GM12874 (cell line): ENCODE measurements at regions not wholly inside any gene's neighbourhood (a gene's known extent, or its start where the extent isn't known, plus 50 kb on each side); places are given as distances from the start of the nearest gene placed in this dataset.

ENCODE experiments used
- TF ChIP-seq, protein P1 (sequence below): IDR thresholded peaks from 2 replicates; pipeline ENCODE4 v1.5.1; 2011; ENCODE audit warnings: low read depth, mild to moderate bottlenecking, control low read depth, low read length, moderate library complexity; ENCODE audit not compliant: insufficient read depth

DNA sequence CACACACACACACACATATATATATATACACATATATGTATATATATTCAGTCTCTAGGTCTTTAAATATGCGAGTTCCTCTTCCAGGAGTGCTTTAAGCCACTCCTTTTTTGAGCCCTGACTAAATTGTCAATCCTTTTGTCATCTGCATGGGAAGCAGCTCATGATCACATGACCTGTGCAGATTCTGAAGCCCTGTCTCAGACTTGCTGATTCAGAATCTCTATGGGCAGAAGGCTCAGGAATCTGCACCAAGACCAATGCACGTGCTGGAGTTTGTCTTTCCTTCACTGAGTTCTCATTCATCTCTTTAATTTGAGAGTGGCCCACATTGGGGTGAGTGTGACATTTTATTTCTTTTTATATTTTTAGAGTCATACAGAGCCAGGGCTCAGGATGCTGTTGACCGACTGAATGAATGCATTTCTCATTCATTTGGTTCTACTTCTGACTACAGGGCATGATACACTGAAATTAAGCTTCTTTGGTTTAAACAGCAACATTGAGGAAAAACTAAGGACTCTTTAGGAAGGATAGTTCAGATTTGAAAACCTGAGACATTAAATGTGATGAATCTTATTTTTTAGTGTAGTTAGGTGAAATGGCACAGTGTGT is 307.5 kb downstream of the EDEM1 start:
- TF ChIP-seq, protein P1, sequence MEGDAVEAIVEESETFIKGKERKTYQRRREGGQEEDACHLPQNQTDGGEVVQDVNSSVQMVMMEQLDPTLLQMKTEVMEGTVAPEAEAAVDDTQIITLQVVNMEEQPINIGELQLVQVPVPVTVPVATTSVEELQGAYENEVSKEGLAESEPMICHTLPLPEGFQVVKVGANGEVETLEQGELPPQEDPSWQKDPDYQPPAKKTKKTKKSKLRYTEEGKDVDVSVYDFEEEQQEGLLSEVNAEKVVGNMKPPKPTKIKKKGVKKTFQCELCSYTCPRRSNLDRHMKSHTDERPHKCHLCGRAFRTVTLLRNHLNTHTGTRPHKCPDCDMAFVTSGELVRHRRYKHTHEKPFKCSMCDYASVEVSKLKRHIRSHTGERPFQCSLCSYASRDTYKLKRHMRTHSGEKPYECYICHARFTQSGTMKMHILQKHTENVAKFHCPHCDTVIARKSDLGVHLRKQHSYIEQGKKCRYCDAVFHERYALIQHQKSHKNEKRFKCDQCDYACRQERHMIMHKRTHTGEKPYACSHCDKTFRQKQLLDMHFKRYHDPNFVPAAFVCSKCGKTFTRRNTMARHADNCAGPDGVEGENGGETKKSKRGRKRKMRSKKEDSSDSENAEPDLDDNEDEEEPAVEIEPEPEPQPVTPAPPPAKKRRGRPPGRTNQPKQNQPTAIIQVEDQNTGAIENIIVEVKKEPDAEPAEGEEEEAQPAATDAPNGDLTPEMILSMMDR = no peak

DNA sequence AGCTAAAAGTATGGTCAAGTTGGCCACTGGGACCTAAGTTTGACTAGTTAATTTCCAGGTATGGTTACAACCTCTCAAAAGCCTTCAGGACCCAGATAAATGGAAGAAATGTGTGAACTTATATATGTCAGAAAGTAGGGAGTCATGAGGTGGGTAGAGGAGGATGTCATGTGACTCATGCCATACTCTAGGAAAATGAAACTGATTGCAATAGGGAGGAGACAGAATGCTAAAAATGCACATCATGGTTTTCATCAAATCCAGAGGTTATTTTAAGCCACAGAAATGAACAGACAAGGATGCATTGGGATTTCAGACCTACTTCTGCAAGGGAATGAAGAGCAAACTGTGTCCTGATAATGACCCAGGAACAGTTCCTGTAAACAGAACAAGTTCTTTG is 310.0 kb downstream of the EDEM1 start:
- TF ChIP-seq, protein P1 = no peak

DNA sequence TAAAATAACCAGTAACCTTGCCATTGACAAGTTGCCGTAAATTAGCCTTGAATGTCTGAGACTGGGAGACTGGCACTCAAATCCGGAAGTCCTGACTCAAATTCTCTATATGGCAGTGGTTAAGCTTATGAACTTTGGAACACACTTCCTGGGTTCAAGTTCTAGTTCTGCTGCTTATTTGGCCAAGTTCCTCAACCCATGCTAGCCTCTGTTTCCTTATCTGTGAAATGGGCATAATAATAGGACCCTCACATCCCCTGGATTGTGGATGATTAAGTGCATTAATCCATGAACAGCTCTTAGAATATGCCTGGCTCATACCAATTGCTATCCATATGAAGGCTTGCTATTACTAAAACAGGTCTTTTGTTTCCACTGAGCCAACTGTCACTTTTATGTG is 311.5 kb downstream of the EDEM1 start:
- TF ChIP-seq, protein P1 = no peak

DNA sequence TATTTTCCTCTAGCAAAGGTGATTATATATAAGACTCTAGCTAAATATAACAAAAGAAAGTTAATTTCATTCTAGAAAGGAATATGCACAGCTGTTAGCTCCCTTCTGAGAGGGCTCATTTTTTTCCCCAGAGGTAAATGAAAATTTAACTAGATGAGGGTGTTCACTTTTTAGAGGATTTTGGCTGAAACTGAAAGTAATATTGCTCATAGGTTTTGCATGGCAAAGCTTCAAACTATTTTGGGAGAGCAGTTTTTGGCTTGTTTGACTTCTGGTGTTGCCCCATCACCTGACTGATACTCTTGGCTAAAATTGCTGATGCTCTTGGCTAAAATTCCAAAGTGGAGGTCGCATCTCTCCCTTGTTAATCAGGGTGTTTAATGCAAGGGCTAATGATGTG is 311.9 kb downstream of the EDEM1 start:
- TF ChIP-seq, protein P1 = no peak

DNA sequence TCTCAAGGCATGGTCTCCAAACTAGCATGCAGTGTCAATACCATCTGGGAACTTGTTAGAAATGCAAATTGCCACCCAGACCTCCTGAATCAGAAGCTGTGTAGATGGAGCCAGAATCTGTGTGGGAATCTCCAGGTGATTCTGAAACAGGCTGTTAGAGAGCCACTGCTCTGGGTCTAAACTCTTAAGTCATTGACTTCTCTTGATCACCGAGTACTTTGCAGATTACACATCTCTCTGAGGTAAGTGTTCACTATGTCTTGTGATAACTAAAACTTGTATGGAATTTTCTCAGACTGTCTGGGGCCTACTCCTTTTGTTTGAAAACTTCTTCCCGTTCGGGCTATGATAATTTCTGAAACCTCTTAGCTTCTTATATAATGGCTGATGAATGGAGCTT is 315.6 kb downstream of the EDEM1 start:
- TF ChIP-seq, protein P1 = no peak

DNA sequence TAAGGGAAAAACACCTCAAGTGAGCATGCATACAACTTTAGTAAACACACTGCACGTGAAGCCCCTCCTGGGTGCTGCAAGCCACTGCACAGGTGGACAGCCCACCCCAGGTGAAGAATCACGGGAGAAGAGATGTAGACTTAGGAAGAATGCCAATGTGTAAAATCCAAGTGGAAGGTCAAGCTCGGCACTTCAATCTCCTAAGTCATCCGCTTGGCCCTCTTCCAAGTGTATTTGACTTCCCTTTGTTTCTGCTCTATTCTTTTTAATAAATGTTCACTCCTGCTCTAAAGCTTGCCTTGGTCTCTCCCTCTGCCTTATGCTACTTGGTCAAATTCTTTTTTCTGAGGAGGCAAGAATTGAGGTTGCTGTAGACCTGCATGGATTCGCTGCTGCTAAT is 316.6 kb downstream of the EDEM1 start:
- TF ChIP-seq, protein P1 = no peak

DNA sequence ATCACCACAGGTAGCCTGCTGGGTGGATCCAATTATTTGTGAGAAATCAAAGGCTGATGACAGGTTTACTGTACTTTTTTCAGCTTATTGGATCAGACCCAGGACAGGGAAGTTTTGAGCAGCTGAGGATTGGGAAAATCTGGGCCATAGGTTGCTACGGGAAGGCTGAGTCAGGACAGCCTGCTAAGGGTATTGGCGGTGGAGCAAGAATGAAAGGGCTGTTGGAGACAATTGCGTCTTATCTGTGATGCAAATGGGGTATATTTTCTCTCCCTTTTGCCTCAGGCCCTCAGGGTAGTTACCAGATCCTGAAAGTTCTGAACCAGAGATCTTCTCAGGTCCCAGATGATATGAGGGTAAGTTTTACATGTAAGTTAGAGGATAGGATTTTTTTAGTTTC is 317.7 kb downstream of the EDEM1 start:
- TF ChIP-seq, protein P1 = no peak

DNA sequence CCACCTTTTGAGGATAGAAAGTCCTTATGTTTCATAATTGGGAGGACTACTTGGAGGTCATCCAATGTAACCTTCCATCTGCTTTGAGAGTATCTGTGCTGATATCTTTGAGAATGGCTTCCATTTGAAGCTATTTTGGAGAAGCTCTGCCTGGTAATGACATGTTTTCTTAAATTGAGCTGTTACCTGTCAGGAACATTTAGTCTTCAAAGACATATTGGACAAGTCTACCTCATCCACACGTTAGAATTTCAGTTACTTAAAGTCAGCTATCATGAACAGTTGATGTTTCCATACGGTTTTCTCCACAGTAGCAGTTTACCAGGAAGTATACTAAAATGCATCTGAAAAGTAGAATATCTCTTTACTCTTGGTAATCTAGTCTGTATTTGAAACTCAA is 318.5 kb downstream of the EDEM1 start:
- TF ChIP-seq, protein P1 = no peak
